Neutrophil (primary cell): ENCODE measurements at regions not wholly inside any gene's neighbourhood (a gene's known extent, or its start where the extent isn't known, plus 50 kb on each side); places are given as distances from the start of the nearest gene placed in this dataset.

Source experiments
- H3K27ac ChIP-seq: fragments of 200-600 bp; sonication (generic); 2 replicates; pipeline ENCODE4 v1.5.1; 2016; ENCODE audit warnings: mild to moderate bottlenecking, moderate library complexity
- H3K27me3 ChIP-seq: fragments of 200-600 bp; sonication (generic); 2 replicates; pipeline ENCODE4 v1.6.0; 2016; ENCODE audit warnings: mild to moderate bottlenecking
- H3K36me3 ChIP-seq: fragments of 200-600 bp; sonication (generic); 2 replicates; pipeline ENCODE4 v1.5.1; 2017
- H3K4me1 ChIP-seq, 2 experiments: fragments of 200-600 bp in 1 of 2; sonication (generic) in 1 of 2; 1 replicate in 1 of 2; 2 replicates in 1 of 2; pipeline versions ENCODE4 v1.5.1 to v1.6.1; 2013 to 2016; ENCODE audit warnings: low read depth in 1 of 2, low read length in 1 of 2, mild to moderate bottlenecking in 1 of 2, moderate library complexity in 1 of 2; ENCODE audit not compliant: control insufficient read depth in 1 of 2, insufficient read depth in 1 of 2
- H3K4me3 ChIP-seq, 2 experiments: fragments of 200-600 bp in 1 of 2; sonication (generic) in 1 of 2; 1 replicate in 1 of 2; 2 replicates in 1 of 2; pipeline ENCODE4 v1.5.1; 2013 to 2016; ENCODE audit warnings: low read depth in 1 of 2, low read length in 1 of 2, mild to moderate bottlenecking in 1 of 2, moderate library complexity in 1 of 2
- H3K9me3 ChIP-seq: fragments of 200-600 bp; sonication (generic); 2 replicates; pipeline ENCODE4 v1.5.1; 2016
- CTCF ChIP-seq: fragments of 200-600 bp; sonication (generic); IDR thresholded peaks from 2 replicates; pipeline ENCODE4 v1.5.1; 2016; ENCODE audit warnings: antibody characterized with exemption

GRCh38 chr17:72587156-72587555, 466.3 kb downstream of the SOX9 start:
- no peak overlapping the region for H3K4me3 ChIP-seq
- H3K27me3 ChIP-seq = peaks cover 55% of the 10 kb centered on the region
- peaks cover 6% of the 10 kb centered on the region in 2 experiments for H3K4me1 ChIP-seq
- no peaks in the 10 kb centered on the region for H3K36me3 ChIP-seq
- no peak overlapping the region for H3K27ac ChIP-seq
- TF ChIP-seq CTCF = no peak
- H3K9me3 ChIP-seq = no peaks in the 10 kb centered on the region

- H3K4me1 ChIP-seq = peaks cover 10 to 11% of the 10 kb centered on the region in 2 experiments
- no peak overlapping the region for H3K27ac ChIP-seq
- TF ChIP-seq CTCF = no peak
Measured at GRCh38 chr17:72587773-72588511, 467.1 kb downstream of the SOX9 start.

GRCh38 chr17:72588561-72588960, 467.7 kb downstream of the SOX9 start:
- Histone ChIP-seq H3K27ac (no peak overlapping the region), H3K9me3 (no peaks in the 10 kb centered on the region), H3K4me1 (peaks cover 10 to 11% of the 10 kb centered on the region in 2 experiments), H3K27me3 (peaks cover 69% of the 10 kb centered on the region), H3K36me3 (no peaks in the 10 kb centered on the region), H3K4me3 (no peak overlapping the region)
- no peak for TF ChIP-seq CTCF

More at GRCh38 chr17:72587773-72588511, 467.1 kb downstream of the SOX9 start:
- H3K27me3 ChIP-seq = peaks cover 63% of the 10 kb centered on the region
- no peaks in the 10 kb centered on the region for H3K36me3 ChIP-seq
- H3K9me3 ChIP-seq = no peaks in the 10 kb centered on the region
- H3K4me3 ChIP-seq = no peak overlapping the region

GRCh38 chr17:72588961-72589360, 468.1 kb downstream of the SOX9 start:
- Histone ChIP-seq H3K4me3 (no peak overlapping the region), H3K36me3 (no peaks in the 10 kb centered on the region), H3K27me3 (peaks cover 73% of the 10 kb centered on the region), H3K9me3 (no peaks in the 10 kb centered on the region), H3K27ac (no peak overlapping the region), H3K4me1 (peaks cover 10 to 11% of the 10 kb centered on the region in 2 experiments)
- no peak for TF ChIP-seq CTCF

- Histone ChIP-seq H3K36me3 (no peaks in the 10 kb centered on the region), H3K27me3 (peaks cover 87% of the 10 kb centered on the region), H3K27ac (no peak overlapping the region), H3K4me3 (no peak overlapping the region), H3K9me3 (no peaks in the 10 kb centered on the region), H3K4me1 (peaks cover 10 to 11% of the 10 kb centered on the region in 2 experiments)
- TF ChIP-seq CTCF = no peak
Measured at GRCh38 chr17:72590382-72590781, 469.6 kb downstream of the SOX9 start.
